Vagina (tissue), 2 donors: ENCODE measurements at regions not wholly inside any gene's neighbourhood (a gene's known extent, or its start where the extent isn't known, plus 50 kb on each side); places are given as distances from the start of the nearest gene placed in this dataset.

Experiments used
- DNase-seq, 2 donors: peaks; one replicate each; pipeline ENCODE4 v3.0.0-alpha.2; 2017; ENCODE audit errors: extremely low spot score in 2 of 2
- H3K27ac ChIP-seq: fragments of 200-600 bp; sonication (generic); one replicate; pipeline ENCODE4 v1.5.1; 2019
- H3K27me3 ChIP-seq: fragments of 200-600 bp; sonication (generic); one replicate; pipeline ENCODE4 v1.5.1; 2019
- H3K36me3 ChIP-seq, 2 donors: fragments of 200-600 bp; sonication (generic); one replicate each; pipeline ENCODE4 v1.5.1; 2017 to 2019
- H3K4me1 ChIP-seq: fragments of 200-600 bp; sonication (generic); one replicate; pipeline ENCODE4 v1.5.1; 2019
- H3K4me3 ChIP-seq, 2 donors: fragments of 200-600 bp; sonication (generic); 1 replicate in 1 of 2; 2 replicates in 1 of 2; pipeline ENCODE4 v1.5.1; 2016 to 2019
- H3K9me3 ChIP-seq: fragments of 200-600 bp; sonication (generic); one replicate; pipeline ENCODE4 v1.5.1; 2019
- POLR2A ChIP-seq, 2 donors: fragments of 450-650 bp; IDR thresholded peaks; one replicate each; pipeline ENCODE4 v1.6.1; 2017; ENCODE audit warnings: antibody characterized with exemption in 2 of 2, mild to moderate bottlenecking in 2 of 2, moderate library complexity in 2 of 2
- POLR2AphosphoS5 ChIP-seq, 2 donors: sonication (generic); formaldehyde crosslinking; IDR thresholded peaks; one replicate each; pipeline ENCODE4 v1.9.0; 2017; ENCODE audit warnings: antibody characterized with exemption in 2 of 2, mild to moderate bottlenecking in 2 of 2, low read depth in 1 of 2; ENCODE audit not compliant: insufficient read depth in 1 of 2
- intact Hi-C: fragments of 100-400 bp; cut with DNase I; formaldehyde crosslinking; loops from one replicate; pipeline ENCODE4 v1.15.1; 2023
- TF ChIP-seq, protein P1 (sequence below), 3 experiments: fragments of 450-650 bp in 2 of 3; fragments of 200-600 bp in 1 of 3; sonication (generic) in 1 of 3; IDR thresholded peaks; one replicate each; pipeline ENCODE4 v1.5.1; 2017 to 2019; ENCODE audit warnings: antibody characterized with exemption in 3 of 3, mild to moderate bottlenecking in 2 of 3, moderate library complexity in 2 of 3

DNA sequence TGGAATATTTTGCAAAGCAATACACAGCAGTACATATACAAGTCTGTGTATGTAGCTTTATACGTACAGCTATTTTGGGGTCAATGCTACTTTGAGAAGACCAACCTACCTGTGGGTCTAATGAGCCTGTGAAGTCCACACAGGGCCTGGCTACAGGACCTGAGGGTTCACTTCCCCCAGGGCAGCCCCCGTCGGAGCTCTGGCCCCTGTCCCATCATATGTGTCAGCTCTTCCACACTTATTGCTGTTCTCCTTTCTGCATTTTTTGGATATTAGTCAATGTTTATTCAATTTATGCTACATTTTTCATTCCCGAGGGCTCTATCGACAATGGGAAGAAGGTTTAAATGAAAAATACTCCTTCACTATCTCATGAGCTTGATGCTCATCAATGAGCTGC lies 1473.6 kb downstream of the BRD1 start:
- H3K27me3 ChIP-seq = no peaks in the 10 kb centered on the region
- no peak for TF ChIP-seq POLR2A (IDR thresholded peaks at IDR 0.05)
- TF ChIP-seq, protein P1, sequence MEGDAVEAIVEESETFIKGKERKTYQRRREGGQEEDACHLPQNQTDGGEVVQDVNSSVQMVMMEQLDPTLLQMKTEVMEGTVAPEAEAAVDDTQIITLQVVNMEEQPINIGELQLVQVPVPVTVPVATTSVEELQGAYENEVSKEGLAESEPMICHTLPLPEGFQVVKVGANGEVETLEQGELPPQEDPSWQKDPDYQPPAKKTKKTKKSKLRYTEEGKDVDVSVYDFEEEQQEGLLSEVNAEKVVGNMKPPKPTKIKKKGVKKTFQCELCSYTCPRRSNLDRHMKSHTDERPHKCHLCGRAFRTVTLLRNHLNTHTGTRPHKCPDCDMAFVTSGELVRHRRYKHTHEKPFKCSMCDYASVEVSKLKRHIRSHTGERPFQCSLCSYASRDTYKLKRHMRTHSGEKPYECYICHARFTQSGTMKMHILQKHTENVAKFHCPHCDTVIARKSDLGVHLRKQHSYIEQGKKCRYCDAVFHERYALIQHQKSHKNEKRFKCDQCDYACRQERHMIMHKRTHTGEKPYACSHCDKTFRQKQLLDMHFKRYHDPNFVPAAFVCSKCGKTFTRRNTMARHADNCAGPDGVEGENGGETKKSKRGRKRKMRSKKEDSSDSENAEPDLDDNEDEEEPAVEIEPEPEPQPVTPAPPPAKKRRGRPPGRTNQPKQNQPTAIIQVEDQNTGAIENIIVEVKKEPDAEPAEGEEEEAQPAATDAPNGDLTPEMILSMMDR (IDR thresholded peaks at IDR 0.05) = no peak
- TF ChIP-seq POLR2AphosphoS5 (IDR thresholded peaks at IDR 0.05; ENCODE audit: insufficient read depth in 1 of 2, low read depth in 1 of 2) = no peak
- no peak overlapping the region for H3K4me3 ChIP-seq
- DNase-seq = no peak
- H3K9me3 ChIP-seq = no peaks in the 10 kb centered on the region
- intact Hi-C loops = no loop called here
- no peak overlapping the region for H3K27ac ChIP-seq
- H3K4me1 ChIP-seq = no peaks in the 10 kb centered on the region
- no peaks in the 10 kb centered on the region for H3K36me3 ChIP-seq

DNA sequence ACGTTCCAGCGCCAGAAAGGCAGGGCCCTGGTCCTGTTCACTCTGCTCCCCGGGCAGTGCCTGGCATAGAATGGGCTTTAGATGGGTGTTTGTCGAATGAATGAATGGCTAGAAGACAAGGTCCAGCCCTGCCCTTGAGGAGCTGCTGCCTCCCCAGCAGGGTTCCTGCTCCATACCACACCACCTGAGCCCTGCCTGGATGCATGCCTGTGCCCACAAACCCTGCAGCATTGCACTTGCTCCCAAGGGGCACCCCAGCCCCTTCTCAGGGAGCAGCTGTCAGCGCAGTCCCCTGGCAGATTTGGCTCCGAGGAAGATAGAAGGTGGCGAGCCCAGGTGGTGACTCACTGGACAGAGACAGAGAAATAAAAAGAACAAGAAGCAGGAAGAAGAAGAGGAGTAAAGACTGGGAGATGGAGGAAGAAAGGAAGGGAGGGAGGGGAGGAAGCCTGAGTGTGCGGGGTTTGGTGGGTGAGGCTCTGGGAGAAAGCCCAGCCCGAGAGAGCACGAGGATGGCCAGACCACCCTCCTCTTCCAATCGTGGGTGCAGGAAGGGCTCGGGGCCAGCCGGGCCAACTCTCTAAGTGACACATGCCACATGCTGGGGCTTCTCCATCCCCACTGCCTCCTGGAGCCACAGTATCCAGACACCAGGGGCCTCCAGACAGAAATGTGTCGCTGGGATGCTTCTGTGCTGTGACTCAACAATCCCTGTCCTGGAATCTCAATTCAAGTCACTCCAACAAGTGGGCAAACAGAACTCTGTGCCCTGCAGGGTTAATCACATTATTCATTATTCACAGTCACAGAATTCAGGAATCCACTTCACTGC lies 1474.3 kb downstream of the BRD1 start:
- intact Hi-C loops = no loop called here
- TF ChIP-seq POLR2A (IDR thresholded peaks at IDR 0.05) (no peak), POLR2AphosphoS5 (IDR thresholded peaks at IDR 0.05; ENCODE audit: insufficient read depth in 1 of 2, low read depth in 1 of 2) (no peak)
- TF ChIP-seq, protein P1 (IDR thresholded peaks at IDR 0.05) = no peak
- H3K27me3 ChIP-seq = no peaks in the 10 kb centered on the region

DNA sequence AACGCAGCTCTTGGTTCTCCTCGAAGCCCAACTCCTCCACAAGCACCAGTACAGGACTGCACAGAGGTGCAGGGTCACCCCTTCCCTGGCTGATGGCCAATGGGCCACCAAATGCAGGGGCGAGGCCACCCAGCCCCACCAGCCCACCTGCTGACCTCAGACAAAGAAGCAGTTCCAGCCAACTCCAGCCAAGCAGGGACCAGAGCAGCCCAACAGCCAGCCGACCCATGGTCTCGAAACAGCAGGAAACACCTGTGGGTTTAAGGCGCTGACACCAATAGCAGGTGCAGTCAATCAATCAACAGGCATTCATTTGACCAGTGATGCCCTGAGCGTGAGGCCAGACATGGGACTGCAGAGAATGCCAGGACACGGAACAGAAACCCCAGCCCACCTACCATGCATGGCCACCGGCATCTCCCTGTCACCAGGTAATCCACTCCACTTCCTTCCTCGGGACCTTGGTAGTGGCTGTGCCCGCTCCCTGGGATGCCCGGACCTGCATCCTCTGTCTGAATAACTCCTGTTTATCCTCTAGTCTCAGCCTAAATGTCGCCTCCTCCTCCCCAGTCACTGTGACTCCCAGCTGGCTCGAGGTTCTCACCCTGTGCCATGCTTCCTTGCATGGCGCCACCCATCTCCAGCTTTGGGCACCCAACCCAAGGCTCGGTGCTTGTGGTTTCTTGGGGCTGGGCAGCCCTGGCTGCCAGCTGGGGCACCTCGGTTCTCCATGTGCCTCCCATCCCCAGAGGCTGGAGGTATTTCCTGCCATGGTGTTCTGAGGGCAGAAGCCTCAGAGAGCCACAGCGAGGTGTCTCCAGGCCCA lies 1475.4 kb downstream of the BRD1 start:
- Histone ChIP-seq H3K4me1 (no peaks in the 10 kb centered on the region), H3K27ac (no peak overlapping the region), H3K27me3 (no peaks in the 10 kb centered on the region), H3K4me3 (no peak overlapping the region), H3K9me3 (no peaks in the 10 kb centered on the region), H3K36me3 (no peaks in the 10 kb centered on the region)
- intact Hi-C loops = no loop called here
- DNase-seq = no peak
- no peak for TF ChIP-seq POLR2A (IDR thresholded peaks at IDR 0.05)
- TF ChIP-seq, protein P1 (IDR thresholded peaks at IDR 0.05) = no peak
- TF ChIP-seq POLR2AphosphoS5 (IDR thresholded peaks at IDR 0.05; ENCODE audit: insufficient read depth in 1 of 2, low read depth in 1 of 2) = no peak

More for the DNA sequence above, 1474.3 kb downstream of the BRD1 start:
- no peak for DNase-seq
- Histone ChIP-seq H3K36me3 (no peaks in the 10 kb centered on the region), H3K9me3 (no peaks in the 10 kb centered on the region), H3K4me3 (no peak overlapping the region), H3K27ac (no peak overlapping the region), H3K4me1 (no peaks in the 10 kb centered on the region)

DNA sequence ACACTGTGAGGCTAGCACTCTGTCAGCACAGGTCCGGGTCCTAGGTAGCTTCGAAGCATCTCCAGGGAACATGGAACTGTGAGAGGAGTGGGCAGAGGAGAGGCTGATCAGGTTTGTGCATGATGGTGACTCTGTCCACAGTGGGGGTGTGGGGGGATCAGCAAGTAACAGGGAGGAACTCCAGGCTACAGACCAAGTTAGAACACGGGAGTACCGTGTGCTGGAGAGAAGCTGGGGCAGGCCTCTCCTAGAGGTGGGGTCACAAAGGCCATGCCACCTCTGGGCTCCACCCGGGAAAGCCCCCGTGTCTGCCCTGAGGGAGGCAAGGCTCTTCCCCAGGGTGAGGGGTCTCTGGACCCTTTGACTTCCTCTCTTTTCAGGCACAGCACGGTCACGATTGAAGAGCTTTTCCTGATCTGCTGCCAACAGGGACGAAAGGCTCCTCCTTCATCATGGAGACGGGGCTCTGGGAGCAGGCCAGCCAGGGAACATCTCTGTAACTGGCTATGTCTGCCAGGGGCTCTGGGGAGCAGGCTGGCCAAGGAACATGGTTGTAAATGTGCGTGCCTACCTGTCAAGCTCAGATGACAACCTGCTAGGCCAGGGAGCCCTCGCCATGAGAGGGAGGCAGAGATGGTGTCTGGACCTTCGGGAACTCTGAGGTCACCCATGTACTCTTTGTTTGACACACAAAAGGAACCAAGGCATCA lies 1476.1 kb downstream of the BRD1 start:
- Histone ChIP-seq H3K9me3 (no peaks in the 10 kb centered on the region), H3K27me3 (no peaks in the 10 kb centered on the region)

More for the DNA sequence above, 1476.1 kb downstream of the BRD1 start:
- Histone ChIP-seq H3K36me3 (no peaks in the 10 kb centered on the region), H3K4me1 (no peaks in the 10 kb centered on the region), H3K27ac (no peak overlapping the region), H3K4me3 (no peak overlapping the region)
- no peak for DNase-seq
- intact Hi-C loops = no loop called here
- TF ChIP-seq, protein P1 (IDR thresholded peaks at IDR 0.05) = no peak
- TF ChIP-seq POLR2A (IDR thresholded peaks at IDR 0.05) (no peak), POLR2AphosphoS5 (IDR thresholded peaks at IDR 0.05; ENCODE audit: insufficient read depth in 1 of 2, low read depth in 1 of 2) (no peak)
